Left ventricle myocardium inferior (tissue), 1 donor: ENCODE measurements at regions not wholly inside any gene's neighbourhood (a gene's known extent, or its start where the extent isn't known, plus 50 kb on each side); places are given as distances from the start of the nearest gene placed in this dataset.

ENCODE experiments used
- DNase-seq: peaks from one replicate; pipeline ENCODE4 v3.0.0-alpha.2; 2020
- H3K27ac ChIP-seq: fragments of 200-600 bp; replicated peaks from 2 replicates; pipeline ENCODE4 v1.8.0; 2021
- H3K27me3 ChIP-seq: fragments of 200-600 bp; 2 replicates; pipeline ENCODE4 v1.8.0; 2021; ENCODE audit warnings: low read depth
- H3K36me3 ChIP-seq: fragments of 200-600 bp; 2 replicates; pipeline ENCODE4 v1.8.0; 2021
- H3K4me1 ChIP-seq: fragments of 200-600 bp; 2 replicates; pipeline ENCODE4 v1.8.0; 2021
- H3K4me3 ChIP-seq: fragments of 200-600 bp; 2 replicates; pipeline ENCODE4 v1.8.0; 2021; ENCODE audit warnings: mild to moderate bottlenecking, moderate library complexity
- H3K9me3 ChIP-seq: fragments of 200-600 bp; replicated peaks from 2 replicates; pipeline ENCODE4 v1.8.0; 2021
- CTCF ChIP-seq: fragments of 200-600 bp; IDR thresholded peaks from 2 replicates; pipeline ENCODE4 v1.8.0; 2021; ENCODE audit warnings: antibody characterized with exemption, mild to moderate bottlenecking, borderline replicate concordance
- intact Hi-C: fragments of 100-400 bp; cut with micrococcal nuclease; formaldehyde crosslinking; loops from one replicate; pipeline ENCODE4 v1.11.0; 2022
- donor health status: DM: no; HTN: yes; CAD: no; lungs with severe emphysema.

GRCh38 chr9:129340427-129341170, 162.5 kb upstream of the IER5L start:
- Histone ChIP-seq H3K9me3 (no peaks in the 10 kb centered on the region), H3K4me1 (peaks cover 41% of the 10 kb centered on the region), H3K36me3 (no peaks in the 10 kb centered on the region), H3K27me3 (no peaks in the 10 kb centered on the region), H3K4me3 (no peak overlapping the region), H3K27ac (no peak overlapping the region)
- TF ChIP-seq CTCF, result no peak
- intact Hi-C loops, result loop anchor here (10.0 kb wide), 1 partner anchor 146 kb away; no protein-coding TSS in a partner anchor
- no peak for DNase-seq

GRCh38 chr9:129339539-129340157, 161.6 kb upstream of the IER5L start:
- no peak overlapping the region for H3K4me3 ChIP-seq
- H3K4me1 ChIP-seq, result peaks cover 51% of the 10 kb centered on the region
- H3K27ac ChIP-seq, result no peak overlapping the region
- no peaks in the 10 kb centered on the region for H3K36me3 ChIP-seq
- H3K27me3 ChIP-seq, result no peaks in the 10 kb centered on the region
- H3K9me3 ChIP-seq, result no peaks in the 10 kb centered on the region
- intact Hi-C loops, result loop anchor here (10.0 kb wide), 1 partner anchor 145 kb away; no protein-coding TSS in a partner anchor
- TF ChIP-seq CTCF, result no peak
- no peak for DNase-seq

- Histone ChIP-seq H3K4me1 (peaks cover 58% of the 10 kb centered on the region), H3K9me3 (no peaks in the 10 kb centered on the region), H3K4me3 (no peak overlapping the region), H3K27ac (no peak overlapping the region), H3K27me3 (no peaks in the 10 kb centered on the region), H3K36me3 (no peaks in the 10 kb centered on the region)
- no peak for TF ChIP-seq CTCF
- DNase-seq, result no peak
- intact Hi-C loops, result no loop called here
These were observed 160.8 kb upstream of the IER5L start for GRCh38 chr9:129338724-129339430.

GRCh38 chr9:129337336-129338140, 159.5 kb upstream of the IER5L start:
- intact Hi-C loops, result no loop called here

More at GRCh38 chr9:129337336-129338140, 159.5 kb upstream of the IER5L start:
- no peaks in the 10 kb centered on the region for H3K36me3 ChIP-seq
- DNase-seq, result no peak
- H3K27me3 ChIP-seq, result no peaks in the 10 kb centered on the region
- peak overlapping the region; percentile 61 for H3K4me3 ChIP-seq
- peak overlapping the region; percentile 91 for H3K27ac ChIP-seq
- no peaks in the 10 kb centered on the region for H3K9me3 ChIP-seq
- H3K4me1 ChIP-seq, result peaks cover 63% of the 10 kb centered on the region
- no peak for TF ChIP-seq CTCF
